Neutrophil (primary cell): ENCODE measurements at regions not wholly inside any gene's neighbourhood (a gene's known extent, or its start where the extent isn't known, plus 50 kb on each side); places are given as distances from the start of the nearest gene placed in this dataset.
"Not testable (repeated sequence)": the region's sequence is repeated elsewhere in the genome, so short reads cannot be mapped to it uniquely, and the experiment has no call there.

Experiments used
- H3K27ac ChIP-seq: fragments of 200-600 bp; sonication (generic); 2 replicates; pipeline ENCODE4 v1.5.1; 2016; ENCODE audit warnings: mild to moderate bottlenecking, moderate library complexity
- H3K27me3 ChIP-seq: fragments of 200-600 bp; sonication (generic); 2 replicates; pipeline ENCODE4 v1.6.0; 2016; ENCODE audit warnings: mild to moderate bottlenecking
- H3K36me3 ChIP-seq: fragments of 200-600 bp; sonication (generic); 2 replicates; pipeline ENCODE4 v1.5.1; 2017
- H3K4me1 ChIP-seq, 2 experiments: fragments of 200-600 bp in 1 of 2; sonication (generic) in 1 of 2; 1 replicate in 1 of 2; 2 replicates in 1 of 2; pipeline versions ENCODE4 v1.5.1 to v1.6.1; 2013 to 2016; ENCODE audit warnings: low read depth in 1 of 2, low read length in 1 of 2, mild to moderate bottlenecking in 1 of 2, moderate library complexity in 1 of 2; ENCODE audit not compliant: control insufficient read depth in 1 of 2, insufficient read depth in 1 of 2
- H3K4me3 ChIP-seq, 2 experiments: fragments of 200-600 bp in 1 of 2; sonication (generic) in 1 of 2; 1 replicate in 1 of 2; 2 replicates in 1 of 2; pipeline ENCODE4 v1.5.1; 2013 to 2016; ENCODE audit warnings: low read depth in 1 of 2, low read length in 1 of 2, mild to moderate bottlenecking in 1 of 2, moderate library complexity in 1 of 2
- H3K9me3 ChIP-seq: fragments of 200-600 bp; sonication (generic); 2 replicates; pipeline ENCODE4 v1.5.1; 2016
- TF ChIP-seq, protein P1 (sequence below): fragments of 200-600 bp; sonication (generic); IDR thresholded peaks from 2 replicates; pipeline ENCODE4 v1.5.1; 2016; ENCODE audit warnings: antibody characterized with exemption

DNA sequence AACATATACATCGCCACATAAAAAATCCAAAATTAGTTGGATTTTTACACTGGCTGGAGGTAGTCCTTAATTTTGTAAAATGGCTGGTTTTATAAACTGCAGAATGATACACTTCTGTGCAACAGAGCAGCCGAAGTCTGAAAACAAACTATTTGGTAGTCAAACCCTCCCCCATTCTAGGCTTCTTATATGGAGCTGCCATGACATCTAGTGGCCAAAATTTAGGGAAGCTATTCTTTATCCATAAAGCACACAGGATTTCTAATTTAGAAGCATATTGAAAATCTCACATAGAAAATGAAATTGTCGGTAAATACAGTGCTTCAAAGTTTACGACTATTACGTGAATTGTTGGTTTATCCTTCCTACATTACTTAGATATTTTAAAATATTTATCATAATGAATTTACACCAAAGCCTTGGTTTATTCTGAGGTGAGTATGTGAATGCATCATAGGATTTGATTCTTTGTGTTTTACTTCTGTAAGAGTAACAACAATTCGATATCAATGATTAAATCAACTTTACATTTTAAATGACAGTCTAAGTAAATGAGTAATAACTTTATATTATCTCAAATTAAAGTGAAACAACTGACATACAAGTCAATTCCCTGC is 113.4 kb upstream of the FAM241A start:
- H3K27me3 ChIP-seq, result peaks cover 75% of the 10 kb centered on the region
- H3K4me3 ChIP-seq, result no peak overlapping the region
- no peak overlapping the region for H3K27ac ChIP-seq
- no peaks in the 10 kb centered on the region for H3K4me1 ChIP-seq
- TF ChIP-seq, protein P1, sequence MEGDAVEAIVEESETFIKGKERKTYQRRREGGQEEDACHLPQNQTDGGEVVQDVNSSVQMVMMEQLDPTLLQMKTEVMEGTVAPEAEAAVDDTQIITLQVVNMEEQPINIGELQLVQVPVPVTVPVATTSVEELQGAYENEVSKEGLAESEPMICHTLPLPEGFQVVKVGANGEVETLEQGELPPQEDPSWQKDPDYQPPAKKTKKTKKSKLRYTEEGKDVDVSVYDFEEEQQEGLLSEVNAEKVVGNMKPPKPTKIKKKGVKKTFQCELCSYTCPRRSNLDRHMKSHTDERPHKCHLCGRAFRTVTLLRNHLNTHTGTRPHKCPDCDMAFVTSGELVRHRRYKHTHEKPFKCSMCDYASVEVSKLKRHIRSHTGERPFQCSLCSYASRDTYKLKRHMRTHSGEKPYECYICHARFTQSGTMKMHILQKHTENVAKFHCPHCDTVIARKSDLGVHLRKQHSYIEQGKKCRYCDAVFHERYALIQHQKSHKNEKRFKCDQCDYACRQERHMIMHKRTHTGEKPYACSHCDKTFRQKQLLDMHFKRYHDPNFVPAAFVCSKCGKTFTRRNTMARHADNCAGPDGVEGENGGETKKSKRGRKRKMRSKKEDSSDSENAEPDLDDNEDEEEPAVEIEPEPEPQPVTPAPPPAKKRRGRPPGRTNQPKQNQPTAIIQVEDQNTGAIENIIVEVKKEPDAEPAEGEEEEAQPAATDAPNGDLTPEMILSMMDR, result no peak
- no peaks in the 10 kb centered on the region for H3K36me3 ChIP-seq
- no peaks in the 10 kb centered on the region for H3K9me3 ChIP-seq

GRCh38 chr4:112036886-112037285 is 108.4 kb upstream of the FAM241A start:
- Histone ChIP-seq H3K4me1 (no peaks in the 10 kb centered on the region), H3K27ac (no peak overlapping the region), H3K9me3 (no peaks in the 10 kb centered on the region), H3K4me3 (no peak overlapping the region), H3K36me3 (no peaks in the 10 kb centered on the region), H3K27me3 (peaks cover 41% of the 10 kb centered on the region)
- TF ChIP-seq, protein P1, result no peak

- TF ChIP-seq, protein P1, result no peak
- Histone ChIP-seq H3K27ac (no peak overlapping the region), H3K9me3 (no peaks in the 10 kb centered on the region), H3K4me3 (no peak overlapping the region), H3K36me3 (no peaks in the 10 kb centered on the region), H3K4me1 (no peaks in the 10 kb centered on the region), H3K27me3 (peaks cover 29% of the 10 kb centered on the region)
Observed at GRCh38 chr4:112038861-112039260, 106.4 kb upstream of the FAM241A start.

- H3K36me3 ChIP-seq, H3K4me1 ChIP-seq, H3K4me3 ChIP-seq, H3K27ac ChIP-seq, H3K27me3 ChIP-seq, H3K9me3 ChIP-seq: not testable (repeated sequence)
Observed at GRCh38 chr4:112049119-112049518, 96.1 kb upstream of the FAM241A start.

DNA sequence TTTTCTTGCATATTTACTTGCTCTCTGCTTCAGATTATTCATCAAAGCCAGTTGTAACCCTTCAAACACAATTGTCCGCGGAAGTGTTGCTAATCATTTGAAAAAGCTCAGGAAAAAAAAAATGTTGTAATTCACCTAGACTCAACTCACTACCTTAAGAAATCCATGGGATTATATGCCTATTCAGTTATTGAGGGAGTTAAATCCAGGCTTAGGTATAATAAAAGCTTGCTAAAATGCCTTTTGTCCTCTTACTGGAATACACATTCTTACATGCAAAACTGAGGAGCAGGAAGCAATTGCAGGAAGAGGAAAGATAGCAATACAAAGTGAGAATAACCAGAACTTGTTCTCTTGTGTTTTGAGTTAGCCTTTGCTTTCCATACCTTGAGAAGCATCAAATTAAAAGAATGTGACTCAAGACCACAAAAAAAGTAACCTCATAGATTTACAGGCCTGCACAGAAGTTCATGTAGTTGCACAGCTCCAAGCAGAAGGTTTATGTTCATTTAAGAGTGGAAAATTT is 91.4 kb upstream of the FAM241A start:
- H3K27ac ChIP-seq, result no peak overlapping the region
- no peaks in the 10 kb centered on the region for H3K36me3 ChIP-seq
- TF ChIP-seq, protein P1, result no peak
- no peaks in the 10 kb centered on the region for H3K9me3 ChIP-seq
- no peak overlapping the region for H3K4me3 ChIP-seq
- H3K4me1 ChIP-seq, result no peaks in the 10 kb centered on the region
- H3K27me3 ChIP-seq, result peaks cover 3% of the 10 kb centered on the region

DNA sequence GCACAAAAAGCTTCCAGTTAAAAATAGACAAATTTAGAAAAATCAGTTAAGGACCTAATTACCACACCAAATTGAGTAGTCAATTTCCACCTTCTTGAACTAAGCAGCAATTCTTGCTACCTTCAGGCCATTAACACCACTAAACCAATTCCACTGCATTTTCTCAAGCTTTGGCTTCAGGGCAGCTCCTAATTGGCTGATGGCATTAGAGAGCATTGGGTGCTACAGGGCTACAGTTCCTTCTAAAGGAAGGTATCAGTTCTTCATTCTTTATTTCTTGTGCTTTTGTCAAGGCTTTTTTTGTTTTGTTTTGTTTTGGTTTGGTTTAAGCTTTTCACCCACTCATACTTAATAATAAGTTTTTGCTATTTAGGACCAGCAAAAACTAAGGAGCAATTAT is 90.2 kb upstream of the FAM241A start:
- Histone ChIP-seq H3K27me3 (peaks cover 3% of the 10 kb centered on the region), H3K27ac (no peak overlapping the region), H3K36me3 (no peaks in the 10 kb centered on the region), H3K9me3 (no peaks in the 10 kb centered on the region), H3K4me1 (no peaks in the 10 kb centered on the region), H3K4me3 (no peak overlapping the region)
- TF ChIP-seq, protein P1, result no peak
